NCI-H2196 (cell line): ENCODE measurements at regions not wholly inside any gene's neighbourhood (a gene's known extent, or its start where the extent isn't known, plus 50 kb on each side); places are given as distances from the start of the nearest gene placed in this dataset.
"Not testable (repeated sequence)": the region's sequence is repeated elsewhere in the genome, so short reads cannot be mapped to it uniquely, and the experiment has no call there.

ENCODE experiments used
- DNase-seq: peaks from one replicate; lab custom pipeline; 2025; ENCODE audit not compliant: unreplicated experiment; lab: John Stamatoyannopoulos, UW

DNA sequence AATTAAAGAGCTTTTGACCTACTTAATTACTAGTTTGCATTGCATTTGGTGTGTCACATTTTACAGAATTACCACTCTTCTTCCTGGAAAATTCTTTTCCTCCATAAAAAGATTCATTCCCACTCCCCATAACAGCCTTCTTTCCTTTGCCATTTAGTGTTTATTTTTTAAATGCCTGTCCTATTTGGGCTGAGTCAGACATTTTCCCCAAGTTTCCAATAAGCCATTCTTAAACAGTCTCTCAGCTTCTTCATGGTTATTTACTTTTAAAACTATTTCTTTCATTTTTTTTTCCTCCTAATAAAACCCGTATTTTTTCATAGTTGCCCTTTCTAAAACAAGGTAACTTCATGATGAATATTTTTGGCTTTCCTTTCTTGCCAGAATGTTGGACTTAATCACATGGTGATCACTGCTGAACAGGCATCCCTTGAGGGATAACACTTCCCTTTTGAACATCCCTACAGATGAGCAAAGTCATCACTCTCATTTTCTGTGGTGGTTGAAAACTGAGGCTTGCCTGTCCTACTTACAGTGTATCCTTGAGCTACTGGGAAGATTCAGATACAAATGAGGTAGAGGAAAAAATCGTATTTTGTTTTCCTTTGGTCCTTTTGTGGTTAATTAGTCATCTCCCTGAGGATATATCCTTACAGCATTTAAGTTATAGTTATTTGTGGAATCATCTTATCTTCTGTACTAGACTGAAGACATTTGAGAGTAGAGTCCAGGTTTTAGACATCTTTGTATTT, 520.5 kb upstream of the NR3C2 start:
- no peak for DNase-seq

DNA sequence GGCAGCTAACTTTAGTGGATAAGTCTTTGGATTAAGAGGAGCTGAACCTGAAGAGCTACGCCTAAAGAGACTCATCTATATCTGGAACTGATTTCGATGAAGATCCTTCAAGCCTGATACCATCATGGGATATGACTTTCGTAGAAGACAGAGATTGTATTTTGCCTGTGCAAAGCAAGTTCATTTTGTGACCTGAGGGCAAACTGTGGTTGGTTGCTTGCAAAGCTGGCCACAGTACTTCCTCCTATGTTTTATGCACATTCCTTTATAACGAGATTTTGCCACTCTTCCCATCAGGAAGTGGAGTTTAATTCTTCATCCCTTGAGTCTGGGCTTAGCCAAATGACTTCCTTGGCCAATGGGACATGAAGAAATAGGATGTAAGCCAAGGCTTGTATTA, 519.3 kb upstream of the NR3C2 start:
- DNase-seq: no peak

DNA sequence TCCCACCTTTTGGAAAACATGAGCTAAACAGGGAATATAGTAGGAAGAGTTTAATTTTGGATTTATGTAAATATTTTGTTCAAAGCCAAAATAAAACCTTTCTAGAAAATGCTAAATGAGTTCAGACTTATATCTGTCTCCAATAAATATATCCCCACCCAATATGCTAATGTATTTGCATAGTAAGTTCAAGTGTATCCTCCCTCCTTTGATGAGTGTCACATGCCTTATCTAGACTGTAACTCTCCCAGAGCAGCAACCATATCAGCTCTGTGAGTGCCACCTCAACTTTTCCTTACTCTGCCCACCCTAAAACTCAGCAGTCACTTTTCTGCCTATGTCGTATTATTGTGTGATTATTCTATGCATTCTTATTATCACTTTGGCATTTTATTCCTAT, 516.1 kb upstream of the NR3C2 start:
- DNase-seq: no peak

DNA sequence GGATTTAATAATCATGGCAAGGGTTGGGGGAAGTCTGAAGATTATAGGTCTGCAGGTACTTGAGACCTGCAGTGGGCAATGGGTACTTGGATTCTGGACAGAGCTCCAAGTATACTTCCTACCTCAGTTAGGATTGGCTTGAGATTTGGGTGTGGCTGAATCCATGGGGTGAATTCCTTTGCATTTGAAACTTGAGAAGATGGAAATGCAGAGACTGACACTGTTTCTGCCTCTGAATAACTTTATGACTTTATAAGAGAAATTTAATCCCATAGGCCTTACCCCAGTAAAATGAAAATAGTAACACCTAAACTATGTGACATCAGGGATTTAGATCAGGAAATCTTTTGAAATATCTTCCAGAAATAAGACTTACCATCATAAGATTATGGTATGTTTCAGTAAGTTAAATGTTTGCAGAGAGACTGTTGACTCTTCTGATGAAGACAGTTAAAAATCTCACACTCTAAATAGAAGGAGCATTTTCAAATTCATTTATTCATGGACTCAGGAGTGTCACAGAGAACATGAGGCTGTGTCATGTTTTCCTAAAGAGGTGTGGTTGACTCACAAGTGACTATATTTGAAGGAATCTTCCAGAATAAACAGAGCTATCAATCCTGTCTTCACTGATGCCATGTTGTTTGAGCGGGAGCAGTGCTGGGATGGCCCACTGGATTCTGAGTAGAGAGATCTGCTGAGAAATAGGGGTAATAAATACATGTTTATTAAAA, 513.5 kb upstream of the NR3C2 start:
- no peak for DNase-seq

DNA sequence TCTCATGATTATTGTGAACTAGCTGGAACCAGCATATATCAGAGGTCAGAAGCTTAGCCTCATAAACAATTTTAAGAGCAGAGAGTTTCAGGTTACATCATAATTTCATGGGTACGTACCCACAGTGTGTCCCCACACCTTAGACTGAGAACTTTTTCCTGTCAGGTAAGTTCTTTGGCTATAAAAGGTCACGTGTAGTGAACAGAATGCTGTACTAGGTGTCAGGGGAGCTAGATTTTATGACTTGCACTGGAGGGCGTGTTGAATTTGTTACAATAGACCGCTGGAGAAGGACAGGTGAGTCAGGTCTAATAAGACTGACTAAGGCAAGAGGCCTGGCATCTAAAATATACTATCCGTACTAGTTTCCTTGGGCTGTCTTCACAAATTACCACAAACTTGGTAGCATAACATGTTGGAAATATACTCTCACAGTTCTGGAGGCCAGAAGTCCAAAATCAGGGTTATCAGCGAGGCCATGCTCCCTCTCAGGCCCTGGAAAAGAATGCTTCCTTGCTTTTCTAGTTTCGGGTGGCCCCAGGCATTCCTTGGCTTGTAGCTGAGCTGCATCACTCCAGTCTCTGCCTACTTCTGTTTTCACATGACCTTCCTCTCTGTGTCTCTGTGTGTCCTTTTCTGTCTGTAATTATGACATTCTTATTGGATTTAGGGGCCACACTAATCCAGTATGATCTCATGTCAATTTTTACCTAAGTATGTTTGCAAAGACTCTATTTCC, 512.0 kb upstream of the NR3C2 start:
- no peak for DNase-seq

DNA sequence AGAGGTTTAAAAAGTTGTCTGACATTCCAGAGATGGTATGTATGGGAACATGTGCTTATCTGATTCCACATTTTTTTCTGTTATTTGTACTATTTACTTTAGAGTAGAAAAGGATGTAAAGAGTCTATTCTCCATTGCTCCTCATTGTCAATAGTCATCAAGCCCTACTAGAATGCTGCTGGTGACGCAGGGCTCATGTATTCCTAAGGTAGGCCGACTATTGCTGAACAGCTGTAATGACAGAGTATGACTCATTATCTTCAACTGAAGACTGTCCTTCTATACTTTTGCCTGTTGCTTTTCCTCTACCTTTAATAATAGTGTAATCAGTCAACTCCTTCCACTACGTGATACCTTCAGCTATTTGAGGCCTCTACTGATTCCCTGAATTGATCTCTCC, 509.1 kb upstream of the NR3C2 start:
- DNase-seq: no peak

DNA sequence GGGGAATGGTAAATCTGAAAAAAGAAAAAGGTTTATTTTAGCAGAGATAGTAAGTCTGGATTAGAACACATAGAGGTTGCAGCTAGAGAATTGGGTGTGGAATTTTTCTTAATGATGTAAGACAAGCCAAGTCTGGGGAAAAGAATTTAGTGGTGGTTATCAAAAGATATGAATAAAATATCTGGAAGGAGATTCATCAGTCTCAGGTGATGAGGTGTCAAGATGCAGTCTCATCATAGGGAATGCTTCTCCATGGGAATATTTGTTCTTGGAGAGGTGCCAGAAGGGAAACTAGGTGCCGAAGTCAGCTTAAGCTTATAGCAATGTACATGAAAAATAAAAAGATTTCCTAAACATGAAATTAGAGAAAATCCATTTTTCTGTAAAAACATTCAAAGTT, 504.1 kb upstream of the NR3C2 start:
- no peak for DNase-seq

DNA sequence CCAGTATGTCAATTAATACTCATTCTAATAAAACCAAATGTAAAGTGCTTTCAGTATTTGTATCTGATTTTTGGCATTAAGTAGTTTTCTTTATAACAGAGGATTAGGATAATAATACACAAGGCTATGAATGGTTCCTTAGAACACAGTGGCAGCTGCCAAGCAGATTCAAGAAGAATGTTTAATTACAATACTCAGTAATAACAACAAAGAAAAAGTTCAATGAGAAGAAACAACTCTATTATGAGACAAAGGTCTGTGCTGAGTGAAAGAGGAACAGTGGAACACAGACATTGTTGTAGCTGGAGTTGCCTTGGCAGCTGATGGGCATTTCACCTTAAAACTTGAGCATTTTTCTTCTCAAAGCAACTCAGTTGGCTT, 502.6 kb upstream of the NR3C2 start:
- DNase-seq: no peak

DNA sequence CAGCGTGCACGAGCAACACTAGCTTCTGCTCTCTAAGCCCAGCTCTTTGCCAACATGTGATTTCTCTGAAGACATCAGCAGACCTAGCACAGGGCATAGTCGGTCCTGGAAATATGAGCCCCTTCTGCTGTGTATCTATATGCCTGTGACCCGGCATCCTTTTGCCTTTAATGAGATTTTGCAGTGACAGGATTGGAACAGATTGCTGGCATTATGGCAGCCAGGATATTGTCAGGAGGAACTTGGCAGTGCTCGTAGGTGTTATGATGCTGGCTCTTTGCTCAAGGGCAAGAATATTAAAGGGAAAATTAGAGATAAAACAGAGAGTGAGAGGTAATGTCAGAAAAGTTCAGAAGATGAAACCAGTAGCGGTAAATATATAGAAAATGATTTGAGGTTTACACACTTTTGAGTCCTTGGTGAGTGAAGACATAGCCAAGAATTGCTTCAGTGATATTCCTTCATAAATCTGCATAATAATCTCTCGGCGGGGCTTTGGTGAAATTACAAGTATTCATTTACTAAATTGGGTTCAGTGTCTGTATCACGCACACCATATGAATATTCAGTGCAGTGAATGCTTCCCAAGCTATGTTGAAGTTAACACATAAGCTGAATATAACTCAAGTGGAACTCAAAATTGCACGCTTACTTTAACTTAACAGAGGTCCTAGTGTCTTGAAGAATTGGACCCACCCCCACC, 502.1 kb upstream of the NR3C2 start:
- no peak for DNase-seq

DNA sequence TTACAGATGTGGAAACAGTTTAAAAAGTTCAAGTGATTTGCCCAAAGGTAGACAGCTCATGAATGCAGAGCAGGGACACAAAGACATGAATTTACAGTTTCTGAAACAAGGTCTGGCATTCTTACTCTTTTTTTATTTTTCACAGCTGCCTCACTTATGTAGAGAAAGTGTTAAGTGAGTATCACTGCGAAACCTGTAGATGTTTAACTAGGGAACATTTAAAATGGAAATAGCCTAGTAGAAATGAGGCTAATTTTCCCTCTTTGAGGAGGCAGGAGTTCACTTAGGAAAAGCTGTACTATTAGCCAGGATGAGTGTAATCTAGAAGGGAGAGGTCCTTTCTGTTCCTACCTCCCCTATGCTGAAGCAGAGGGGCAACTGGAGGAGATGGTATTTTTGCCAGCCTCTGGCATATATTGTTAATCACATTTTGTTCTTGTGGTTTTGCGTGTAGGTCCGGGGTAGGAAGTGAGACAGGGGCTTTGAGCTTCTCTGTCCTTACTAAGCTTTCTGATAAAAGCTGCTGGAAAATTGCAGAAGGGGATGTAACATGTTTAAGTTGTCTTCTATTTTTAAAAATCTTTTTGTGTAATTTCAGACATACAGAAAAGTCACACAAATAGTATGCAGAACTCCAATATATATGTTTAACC, 492.8 kb upstream of the NR3C2 start:
- DNase-seq: no peak

DNA sequence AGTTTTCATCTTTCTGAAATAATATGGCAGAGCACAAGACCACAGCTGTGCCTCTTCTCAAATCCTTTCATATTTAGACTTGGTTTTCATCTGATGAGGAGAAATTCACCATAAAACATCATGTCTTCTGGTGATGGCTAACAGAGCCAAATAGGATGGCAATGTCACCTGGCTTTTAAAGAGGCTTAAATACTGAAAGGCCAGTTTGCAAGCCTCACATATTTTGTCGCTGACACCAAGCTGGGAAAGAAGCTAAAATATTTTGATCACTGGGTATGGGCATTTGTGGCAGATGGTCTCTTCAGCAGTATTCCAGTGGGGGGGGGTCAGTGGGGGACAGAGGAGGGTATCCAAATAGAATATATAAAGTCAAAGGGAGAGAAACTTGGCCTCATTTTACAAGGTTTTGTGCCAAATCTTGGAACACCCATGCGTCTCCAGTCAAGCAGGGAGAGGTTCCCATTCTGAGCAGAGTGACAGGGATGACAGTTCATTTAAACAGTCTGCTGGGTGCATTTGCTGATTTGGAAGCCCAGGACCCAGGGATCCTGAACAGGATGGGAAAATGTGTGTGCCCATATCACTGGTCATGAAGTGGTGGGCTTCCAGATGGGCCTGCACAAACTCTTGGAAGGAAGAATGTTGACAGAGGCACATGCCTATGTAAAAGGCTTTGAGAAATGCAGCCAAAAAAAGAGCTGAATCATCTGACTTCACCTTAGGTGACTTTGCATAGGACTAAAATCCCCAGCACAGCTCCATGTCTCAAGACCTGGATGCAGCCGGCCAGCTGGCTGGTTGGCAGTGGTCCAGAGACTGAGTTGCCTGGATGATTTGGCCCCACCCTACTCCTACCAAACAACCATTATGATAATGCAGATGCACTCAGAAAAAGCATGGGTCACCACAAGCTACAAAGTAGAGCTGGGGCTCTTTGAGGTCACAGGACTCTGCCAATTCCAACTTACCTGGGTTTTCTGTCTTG, 484.4 kb upstream of the NR3C2 start:
- no peak for DNase-seq

DNA sequence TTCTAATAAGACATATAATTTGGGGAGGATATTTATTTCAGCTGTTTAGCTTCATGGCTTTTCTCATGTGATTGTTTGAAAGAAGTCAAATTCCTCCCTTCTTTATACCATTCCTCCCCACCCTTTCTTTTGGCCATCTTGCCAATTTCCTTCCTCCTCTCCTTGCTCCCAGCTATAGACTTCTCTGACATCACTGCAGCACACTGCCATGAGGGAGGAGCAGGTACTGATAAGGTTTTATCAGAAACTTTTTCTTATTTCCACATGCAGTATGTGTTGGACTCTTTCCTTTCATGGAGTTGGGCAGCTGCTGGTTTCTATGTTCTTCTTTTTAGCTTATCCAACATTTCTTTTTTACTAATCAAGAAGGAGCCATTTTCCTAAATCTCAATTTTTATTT, 481.7 kb upstream of the NR3C2 start:
- no peak for DNase-seq

DNA sequence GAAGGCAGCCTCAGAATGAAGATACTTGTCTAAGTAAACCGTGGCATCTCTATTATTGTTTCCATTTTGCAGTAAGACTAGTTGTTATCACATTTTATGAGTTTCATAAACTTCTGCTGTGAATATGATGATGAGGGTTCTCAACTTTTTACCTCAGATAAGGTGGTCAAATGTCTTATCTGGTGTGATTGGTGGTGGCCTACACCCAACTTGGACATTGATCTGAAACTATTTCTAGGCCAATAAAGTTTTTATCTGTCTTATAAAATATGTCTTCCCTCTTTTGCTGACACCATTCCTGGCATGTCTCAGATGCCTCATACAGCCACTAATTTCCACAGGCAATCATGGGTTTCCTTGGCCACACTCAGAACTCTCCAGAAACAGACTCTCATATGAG, 480.3 kb upstream of the NR3C2 start:
- no peak for DNase-seq

DNA sequence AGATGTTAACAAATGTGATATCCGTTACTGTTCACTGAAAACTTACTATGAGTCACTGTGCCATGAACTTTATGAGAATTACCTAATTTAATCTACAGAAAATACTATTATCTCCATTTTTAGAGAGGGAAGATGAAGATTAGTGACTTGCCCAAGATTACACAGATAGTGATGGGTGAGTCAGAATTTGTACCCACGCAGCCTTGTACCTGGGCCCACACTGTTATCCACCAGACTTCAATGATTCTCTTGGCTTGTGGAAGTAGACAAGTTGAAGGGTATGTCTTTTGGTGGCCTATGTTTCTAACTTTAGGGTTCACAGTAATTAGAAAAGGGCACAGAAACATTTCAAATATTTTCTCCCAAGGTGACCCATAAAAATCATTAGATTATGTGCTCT, 472.5 kb upstream of the NR3C2 start:
- no peak for DNase-seq

DNA sequence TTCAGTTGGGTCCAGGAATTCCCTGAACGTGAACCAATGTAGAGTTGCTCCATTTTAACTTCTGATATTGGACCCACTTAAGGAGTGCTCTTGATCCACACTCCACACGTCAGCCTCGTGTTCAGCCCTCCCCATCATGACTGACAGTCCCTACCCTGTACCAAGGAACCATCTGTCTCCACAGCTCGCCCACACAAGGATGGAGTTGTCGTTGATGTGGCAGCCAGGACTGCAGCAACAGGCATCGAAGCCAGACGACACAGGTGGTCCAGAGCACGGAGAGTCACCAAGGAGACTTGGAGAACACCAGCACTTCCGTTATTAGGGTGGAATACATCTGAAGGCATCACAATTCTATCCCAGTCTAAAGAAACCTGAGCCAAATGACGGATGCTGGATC, 472.1 kb upstream of the NR3C2 start:
- DNase-seq: no peak

DNA sequence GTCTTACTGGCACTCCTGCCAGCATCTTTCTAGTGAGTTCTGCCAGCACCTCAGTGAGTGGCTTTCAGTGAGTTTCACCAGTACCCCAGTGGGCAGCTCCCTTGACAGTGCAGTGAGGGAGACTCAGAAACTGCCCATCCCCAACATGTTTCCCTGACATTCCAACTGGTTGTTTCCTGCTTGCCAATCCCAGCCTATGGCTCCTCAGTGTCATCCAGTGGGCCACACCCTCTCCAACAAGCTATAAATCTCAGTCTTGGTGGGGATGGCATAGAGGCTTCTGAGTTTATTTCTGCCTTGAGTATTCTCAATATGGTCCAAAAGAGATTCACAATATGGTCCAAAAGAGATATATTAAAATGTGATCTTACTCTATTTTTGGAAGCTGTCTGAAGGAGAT, 461.2 kb upstream of the NR3C2 start:
- DNase-seq: no peak

DNA sequence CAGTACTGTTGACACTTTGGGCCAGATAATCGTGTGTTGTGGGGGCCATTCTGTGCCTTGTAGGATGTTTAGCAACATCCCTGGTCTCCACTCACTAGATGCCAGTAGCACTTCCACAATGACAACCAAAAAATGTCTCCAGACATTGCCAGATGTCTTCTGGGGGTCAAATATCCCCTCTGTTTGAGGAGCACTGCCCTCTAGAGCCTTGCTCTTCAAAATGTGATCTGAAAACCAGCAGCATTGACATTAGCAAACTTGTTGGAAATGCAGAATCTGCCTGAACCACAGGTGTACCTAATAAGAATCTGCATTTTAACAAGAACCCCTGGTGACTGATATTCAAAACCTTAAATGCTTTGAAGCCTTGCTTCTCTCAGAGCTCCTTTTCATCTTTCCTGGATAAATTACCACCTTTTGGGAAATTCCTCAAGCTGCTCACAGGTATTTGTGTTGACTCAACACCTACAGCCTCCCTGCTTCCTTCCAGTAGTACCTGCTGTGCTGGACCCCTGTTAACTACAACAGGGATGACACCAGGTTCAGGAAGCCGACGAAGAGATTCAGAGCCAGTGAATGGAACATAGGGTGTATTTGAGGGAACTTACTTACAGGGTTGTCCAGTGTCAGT, 459.0 kb upstream of the NR3C2 start:
- no peak for DNase-seq

DNA sequence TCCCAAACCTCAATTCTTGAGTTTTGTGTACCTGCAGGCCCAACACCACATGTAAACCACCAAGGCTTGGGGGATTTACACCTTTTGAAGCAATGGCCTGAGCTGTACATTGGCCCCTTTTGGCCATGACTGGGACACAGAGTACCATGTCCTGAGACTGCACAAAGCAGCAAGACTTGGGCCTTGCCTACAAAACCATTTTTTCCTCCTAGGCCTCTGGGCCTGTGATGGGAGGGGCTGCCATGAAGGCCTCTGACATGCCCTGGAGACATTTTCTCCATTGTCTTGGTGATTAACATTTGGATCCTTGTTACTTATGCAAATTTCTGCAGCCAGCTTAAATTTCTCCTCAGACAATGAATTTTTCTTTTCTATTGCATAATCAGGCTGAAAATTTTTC, 455.9 kb upstream of the NR3C2 start:
- DNase-seq: not testable (repeated sequence)

DNA sequence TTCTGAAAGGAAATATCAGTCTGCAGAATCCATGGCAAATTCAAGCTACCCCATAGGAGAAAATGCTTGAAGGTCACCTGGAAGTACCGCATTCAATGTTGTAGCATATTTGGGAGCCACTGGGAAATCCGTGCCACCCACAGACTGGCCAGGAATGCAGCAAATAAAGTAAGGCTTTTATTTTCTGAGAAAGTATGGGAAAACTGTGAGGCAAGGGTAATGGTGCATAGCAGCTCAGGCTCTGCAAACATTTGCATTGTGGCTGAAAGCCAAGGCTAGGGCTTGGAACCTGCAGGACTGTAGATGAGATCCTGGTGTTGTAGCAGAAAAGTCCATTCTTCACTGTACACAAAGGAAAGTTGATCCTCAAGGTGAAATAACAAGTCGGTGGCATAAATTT, 450.9 kb upstream of the NR3C2 start:
- DNase-seq: no peak
